OCI-LY3 (cell line): ENCODE measurements at regions not wholly inside any gene's neighbourhood (a gene's known extent, or its start where the extent isn't known, plus 50 kb on each side); places are given as distances from the start of the nearest gene placed in this dataset.
A peak's percentile ranks its signal among the peaks of the same experiment; 100 is the strongest.

Experiments
- H2AFZ ChIP-seq: fragments of 200-600, 300-600 bp; shearing (Covaris generic); 2 replicates; pipeline ENCODE4 v1.6.0; 2014; ENCODE audit warnings: antibody characterized with exemption, low read depth, low read length
- H3K27ac ChIP-seq: fragments of 200-600, 300-600 bp; sonication (generic); 2 replicates; pipeline ENCODE4 v1.5.1; 2014; ENCODE audit warnings: mild to moderate bottlenecking, low read length, moderate library complexity, mixed read lengths
- H3K27me3 ChIP-seq: fragments of 200-600, 300-600 bp; sonication (generic); 2 replicates; pipeline ENCODE4 v1.6.1; 2014; ENCODE audit warnings: low read depth, low read length, mixed read lengths
- H3K36me3 ChIP-seq: fragments of 200-600, 300-600 bp; sonication (generic); replicated peaks from 2 replicates; pipeline ENCODE3; 2014; ENCODE audit warnings: low read depth, low read length, mixed read lengths
- H3K4me1 ChIP-seq: fragments of 300-600, 200-600 bp; sonication (generic); 2 replicates; pipeline ENCODE4 v1.6.1; 2014; ENCODE audit warnings: low read length, mixed read lengths
- H3K4me2 ChIP-seq: fragments of 200-600, 300-600 bp; sonication (generic); 2 replicates; pipeline ENCODE4 v1.6.1; 2014; ENCODE audit warnings: low read length, mixed read lengths
- H3K4me3 ChIP-seq: fragments of 300-600, 200-600 bp; sonication (generic); 2 replicates; pipeline ENCODE4 v1.5.1; 2014; ENCODE audit warnings: antibody characterized with exemption, mild to moderate bottlenecking, low read length, moderate library complexity
- H3K79me2 ChIP-seq: fragments of 300-600, 200-600 bp; shearing (Covaris generic); 2 replicates; pipeline ENCODE4 v1.6.1; 2014; ENCODE audit warnings: mild to moderate bottlenecking, low read length, mixed read lengths
- H3K9ac ChIP-seq: fragments of 300-600, 200-600 bp; shearing (Covaris generic); 2 replicates; pipeline ENCODE4 v1.6.0; 2014; ENCODE audit warnings: mild to moderate bottlenecking, low read length, moderate library complexity
- H3K9me3 ChIP-seq: fragments of 200-600, 300-600 bp; shearing (Covaris generic); 2 replicates; pipeline ENCODE4 v1.6.1; 2014; ENCODE audit warnings: low read length, mixed read lengths; ENCODE audit not compliant: insufficient read depth
- H4K20me1 ChIP-seq: fragments of 200-600, 300-600 bp; sonication (generic); 2 replicates; pipeline ENCODE4 v1.6.1; 2016; ENCODE audit warnings: low read length, mixed read lengths; ENCODE audit not compliant: insufficient read depth
- EZH2phosphoT487 ChIP-seq: fragments of 200-600 bp; shearing (Covaris generic); IDR thresholded peaks from 2 replicates; pipeline ENCODE4 v1.6.1; 2018; ENCODE audit warnings: antibody characterized with exemption, mixed run types, low read depth
- TF ChIP-seq, protein P1 (sequence below): fragments of 200-600, 300-600 bp; sonication (generic); IDR thresholded peaks from 2 replicates; pipeline ENCODE4 v1.5.1; 2014; ENCODE audit warnings: antibody characterized with exemption, low read length, low read depth

DNA sequence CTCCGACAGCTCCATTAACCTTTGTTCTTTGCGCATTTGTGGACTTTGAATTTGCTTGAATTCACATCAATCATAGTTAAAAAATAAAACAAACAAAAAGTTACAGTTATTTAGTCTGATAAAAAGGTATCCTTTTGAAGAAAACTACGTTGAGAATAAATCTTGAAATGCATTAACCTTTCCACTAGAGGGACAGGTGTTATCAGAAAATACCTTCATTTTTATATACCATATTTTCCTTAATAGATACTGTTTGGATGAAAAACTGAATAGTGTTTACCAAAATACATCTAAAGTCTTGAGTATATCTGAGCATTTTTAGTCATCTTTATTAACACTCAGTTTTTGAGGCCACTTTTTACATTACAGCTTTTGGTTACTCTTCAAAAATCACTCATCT lies 371.9 kb downstream of the ZWINT start:
- no peak overlapping the region for H2AFZ ChIP-seq
- no peaks in the 10 kb centered on the region for H3K9me3 ChIP-seq
- no peak overlapping the region for H3K27ac ChIP-seq
- H3K4me2 ChIP-seq = no peak overlapping the region
- TF ChIP-seq, protein P1, sequence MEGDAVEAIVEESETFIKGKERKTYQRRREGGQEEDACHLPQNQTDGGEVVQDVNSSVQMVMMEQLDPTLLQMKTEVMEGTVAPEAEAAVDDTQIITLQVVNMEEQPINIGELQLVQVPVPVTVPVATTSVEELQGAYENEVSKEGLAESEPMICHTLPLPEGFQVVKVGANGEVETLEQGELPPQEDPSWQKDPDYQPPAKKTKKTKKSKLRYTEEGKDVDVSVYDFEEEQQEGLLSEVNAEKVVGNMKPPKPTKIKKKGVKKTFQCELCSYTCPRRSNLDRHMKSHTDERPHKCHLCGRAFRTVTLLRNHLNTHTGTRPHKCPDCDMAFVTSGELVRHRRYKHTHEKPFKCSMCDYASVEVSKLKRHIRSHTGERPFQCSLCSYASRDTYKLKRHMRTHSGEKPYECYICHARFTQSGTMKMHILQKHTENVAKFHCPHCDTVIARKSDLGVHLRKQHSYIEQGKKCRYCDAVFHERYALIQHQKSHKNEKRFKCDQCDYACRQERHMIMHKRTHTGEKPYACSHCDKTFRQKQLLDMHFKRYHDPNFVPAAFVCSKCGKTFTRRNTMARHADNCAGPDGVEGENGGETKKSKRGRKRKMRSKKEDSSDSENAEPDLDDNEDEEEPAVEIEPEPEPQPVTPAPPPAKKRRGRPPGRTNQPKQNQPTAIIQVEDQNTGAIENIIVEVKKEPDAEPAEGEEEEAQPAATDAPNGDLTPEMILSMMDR = 0 out of 2 replicates have a peak, but pooled peaks have one; percentile 11
- TF ChIP-seq EZH2phosphoT487 = no peak
- no peaks in the 10 kb centered on the region for H4K20me1 ChIP-seq
- no peaks in the 10 kb centered on the region for H3K4me1 ChIP-seq
- H3K36me3 ChIP-seq = no peaks in the 10 kb centered on the region
- no peak overlapping the region for H3K4me3 ChIP-seq
- H3K27me3 ChIP-seq = no peaks in the 10 kb centered on the region
- no peak overlapping the region for H3K9ac ChIP-seq
- no peaks in the 10 kb centered on the region for H3K79me2 ChIP-seq

DNA sequence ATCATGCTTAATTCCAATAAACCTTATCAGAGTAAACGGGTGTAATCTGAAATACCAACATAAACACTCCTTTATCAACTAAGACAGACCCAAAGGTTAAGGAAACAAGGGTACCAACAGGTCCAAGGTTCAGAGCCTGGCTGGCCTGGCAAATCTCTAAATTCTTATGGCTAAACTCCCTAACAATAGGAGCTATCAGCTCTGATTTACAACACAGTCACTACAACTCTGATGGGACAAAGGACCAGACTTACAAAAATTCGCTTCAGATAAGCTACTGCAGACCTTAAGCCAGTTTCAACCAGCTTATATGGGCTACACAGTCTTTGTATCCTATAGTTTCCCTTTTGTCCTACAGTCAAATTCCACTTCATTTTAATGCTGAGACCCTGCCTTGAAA lies 381.9 kb downstream of the ZWINT start:
- H3K4me2 ChIP-seq = no peak overlapping the region
- H3K4me1 ChIP-seq = no peaks in the 10 kb centered on the region
- H3K4me3 ChIP-seq = no peak overlapping the region
- no peaks in the 10 kb centered on the region for H3K79me2 ChIP-seq
- no peaks in the 10 kb centered on the region for H4K20me1 ChIP-seq
- no peaks in the 10 kb centered on the region for H3K36me3 ChIP-seq
- no peak for TF ChIP-seq EZH2phosphoT487
- TF ChIP-seq, protein P1 = no peak
- H3K9me3 ChIP-seq = no peaks in the 10 kb centered on the region
- H3K9ac ChIP-seq = no peak overlapping the region
- no peak overlapping the region for H3K27ac ChIP-seq
- no peaks in the 10 kb centered on the region for H3K27me3 ChIP-seq
- H2AFZ ChIP-seq = no peak overlapping the region

DNA sequence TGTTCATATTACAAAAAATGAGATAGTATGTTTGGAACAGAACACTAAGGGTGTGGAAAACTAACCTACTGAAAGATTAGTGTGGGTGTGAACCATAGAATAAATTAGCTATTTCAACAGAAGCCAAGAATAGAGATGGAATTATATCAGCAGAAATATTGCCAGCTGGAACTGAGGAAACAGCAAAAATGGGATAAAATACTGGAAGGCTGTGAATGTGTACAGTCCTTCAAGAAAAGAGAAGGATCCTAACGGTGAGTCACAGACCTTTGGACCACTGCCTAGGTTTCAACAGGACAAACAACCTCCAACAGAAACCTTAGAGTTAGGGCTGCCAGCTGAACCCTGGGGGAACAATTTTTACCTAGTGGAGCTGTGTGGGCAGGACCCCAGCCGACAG lies 395.0 kb downstream of the ZWINT start:
- no peaks in the 10 kb centered on the region for H3K9me3 ChIP-seq
- H3K9ac ChIP-seq = no peak overlapping the region
- H3K4me1 ChIP-seq = no peaks in the 10 kb centered on the region
- no peak overlapping the region for H3K27ac ChIP-seq
- H4K20me1 ChIP-seq = no peaks in the 10 kb centered on the region
- H3K4me2 ChIP-seq = no peak overlapping the region
- H3K36me3 ChIP-seq = no peaks in the 10 kb centered on the region
- H3K79me2 ChIP-seq = no peaks in the 10 kb centered on the region
- H3K27me3 ChIP-seq = no peaks in the 10 kb centered on the region
- H2AFZ ChIP-seq = no peak overlapping the region
- TF ChIP-seq, protein P1 = no peak
- TF ChIP-seq EZH2phosphoT487 = no peak
- no peak overlapping the region for H3K4me3 ChIP-seq

DNA sequence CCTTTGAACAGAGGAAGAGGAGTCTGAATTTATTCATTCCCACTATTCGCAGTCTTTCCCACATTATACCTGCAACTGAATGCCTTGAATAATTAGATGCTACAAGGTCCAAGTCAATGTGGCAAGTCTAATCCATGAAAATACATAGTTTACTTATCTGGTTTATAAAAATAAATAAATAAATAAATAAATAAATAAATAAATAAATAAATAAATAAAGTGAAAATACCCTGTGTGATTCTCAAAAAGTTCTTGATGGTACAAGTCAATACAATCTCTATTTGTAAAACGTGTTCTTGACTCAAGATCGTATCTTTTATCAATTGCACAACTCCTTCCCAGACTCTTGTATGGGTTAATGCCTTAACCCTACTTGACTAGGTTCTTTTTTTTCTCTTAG lies 417.7 kb downstream of the ZWINT start:
- Histone ChIP-seq H3K9me3 (no peaks in the 10 kb centered on the region), H3K36me3 (no peaks in the 10 kb centered on the region), H4K20me1 (no peaks in the 10 kb centered on the region), H3K4me3 (no peak overlapping the region), H2AFZ (no peak overlapping the region), H3K4me2 (no peak overlapping the region), H3K9ac (no peak overlapping the region), H3K79me2 (no peaks in the 10 kb centered on the region), H3K4me1 (no peaks in the 10 kb centered on the region), H3K27me3 (no peaks in the 10 kb centered on the region), H3K27ac (no peak overlapping the region)
- TF ChIP-seq, protein P1 = no peak
- no peak for TF ChIP-seq EZH2phosphoT487
